Fibroblast of the aortic adventitia (primary cell): ENCODE measurements at regions not wholly inside any gene's neighbourhood (a gene's known extent, or its start where the extent isn't known, plus 50 kb on each side); places are given as distances from the start of the nearest gene placed in this dataset.

Experiments
- DNase-seq: peaks from one replicate; pipeline ENCODE4 v3.0.0-alpha.2; 2010; ENCODE audit warnings: low read depth
- H3K4me3 ChIP-seq: 2 replicates; pipeline ENCODE4 v1.5.1; 2011; ENCODE audit warnings: low read depth, mild to moderate bottlenecking, control low read depth, low read length, moderate library complexity
- CTCF ChIP-seq: IDR thresholded peaks from 2 replicates; pipeline ENCODE4 v1.5.1; 2011; ENCODE audit warnings: mild to moderate bottlenecking, low read length, control low read depth, inconsistent platforms; ENCODE audit not compliant: insufficient read depth

GRCh38 chr18:34458410-34458977, 233.8 kb upstream of the NOL4 start:
- no peak for TF ChIP-seq CTCF
- H3K4me3 ChIP-seq = no peak overlapping the region
- no peak for DNase-seq

- no peak overlapping the region for H3K4me3 ChIP-seq
- DNase-seq = no peak
Measured at GRCh38 chr18:34461266-34461665, 236.6 kb upstream of the NOL4 start.

GRCh38 chr18:34467058-34467457, 242.3 kb upstream of the NOL4 start:
- no peak for DNase-seq
- TF ChIP-seq CTCF = no peak
- H3K4me3 ChIP-seq = no peak overlapping the region

More at GRCh38 chr18:34461266-34461665, 236.6 kb upstream of the NOL4 start:
- TF ChIP-seq CTCF = no peak

- H3K4me3 ChIP-seq = no peak overlapping the region
- DNase-seq = no peak
- no peak for TF ChIP-seq CTCF
Measured at GRCh38 chr18:34480162-34480700, 229.9 kb upstream of the DTNA start.

- no peak overlapping the region for H3K4me3 ChIP-seq
- no peak for TF ChIP-seq CTCF
- DNase-seq = no peak
Measured at GRCh38 chr18:34482204-34482603, 227.9 kb upstream of the DTNA start.

- DNase-seq = no peak
- no peak overlapping the region for H3K4me3 ChIP-seq
- no peak for TF ChIP-seq CTCF
Measured at GRCh38 chr18:34483198-34483597, 226.9 kb upstream of the DTNA start.

- DNase-seq = no peak
- no peak for TF ChIP-seq CTCF
- H3K4me3 ChIP-seq = no peak overlapping the region
Measured at GRCh38 chr18:34491719-34492118, 218.4 kb upstream of the DTNA start.
